Endothelial cell of umbilical vein (primary cell): ENCODE measurements at regions not wholly inside any gene's neighbourhood (a gene's known extent, or its start where the extent isn't known, plus 50 kb on each side); places are given as distances from the start of the nearest gene placed in this dataset.

ENCODE experiments used
- BruUV-seq: library from RNA; stranded (reverse); fragments of 400-500 nt; replicated peaks from 2 replicates; lab custom pipeline; 2021; lab: Mats Ljungman, UMichigan
- CTCF ChIA-PET: fragments of 300-600, 350-600 bp; sonication (Branson Sonifier 250); formaldehyde crosslinking; loops from one replicate; lab custom pipeline; 2021; ENCODE audit warnings: antibody characterized with exemption, inconsistent platforms; lab: Charles Lee
- POLR2A ChIA-PET: fragments of 300-600, 350-600 bp; sonication (Branson Sonifier 250); formaldehyde crosslinking; loops from one replicate; lab custom pipeline; 2021; ENCODE audit warnings: antibody characterized with exemption, inconsistent platforms; lab: Charles Lee
- DNase-seq: peaks from one replicate; pipeline ENCODE4 v3.0.0-alpha.2; 2011; ENCODE audit warnings: low read depth, low spot score
- FAIRE-seq: peaks from 2 replicates; lab custom pipeline; 2011; peaks lifted over from hg19 to GRCh38; lab: Jason Lieb, UNC
- H2AFZ ChIP-seq: 2 replicates; pipeline ENCODE4 v1.6.0; 2012; ENCODE audit warnings: low read depth, low read length, control low read depth, inconsistent platforms
- H3K27ac ChIP-seq: 2 replicates; pipeline ENCODE4 v1.5.1; 2011; ENCODE audit warnings: low read depth, mild to moderate bottlenecking, control low read depth, low read length, moderate library complexity; ENCODE audit not compliant: insufficient read depth
- H3K27me3 ChIP-seq, 2 experiments: 2 replicates each; pipeline versions ENCODE4 v1.6.0 to v1.6.1; 2011; ENCODE audit warnings: low read length in 2 of 2, mixed read lengths in 1 of 2; ENCODE audit not compliant: control insufficient read depth in 2 of 2, insufficient read depth in 2 of 2
- H3K36me3 ChIP-seq, 2 experiments: 2 replicates in 1 of 2; 3 replicates in 1 of 2; pipeline ENCODE4 v1.5.1; 2011; ENCODE audit warnings: low read length in 2 of 2, mild to moderate bottlenecking in 1 of 2, moderate library complexity in 1 of 2; ENCODE audit not compliant: control insufficient read depth in 2 of 2, insufficient read depth in 2 of 2; ENCODE audit errors: extremely low read depth in 1 of 2
- H3K4me1 ChIP-seq: 3 replicates; pipeline ENCODE4 v1.5.1; 2011; ENCODE audit warnings: mild to moderate bottlenecking, low read length; ENCODE audit not compliant: control insufficient read depth, insufficient read depth; ENCODE audit errors: extremely low read depth
- H3K4me2 ChIP-seq: 2 replicates; pipeline ENCODE4 v1.6.1; 2011; ENCODE audit warnings: low read length, control low read depth, mixed read lengths; ENCODE audit not compliant: insufficient read depth
- H3K4me3 ChIP-seq, 3 experiments: fragments of 200-600 bp in 1 of 3; sonication (generic), shearing (Covaris generic) in 1 of 3; replicated peaks in 1 of 3; 2 replicates each; pipeline ENCODE4 v1.5.1; 2011 to 2016; ENCODE audit warnings: control low read depth in 3 of 3, low read length in 3 of 3, mild to moderate bottlenecking in 2 of 3, inconsistent platforms in 1 of 3, low read depth in 1 of 3, moderate library complexity in 1 of 3; ENCODE audit not compliant: insufficient read depth in 1 of 3
- H3K79me2 ChIP-seq: 2 replicates; pipeline ENCODE4 v1.6.0; 2012; ENCODE audit warnings: low read length, inconsistent platforms; ENCODE audit not compliant: control insufficient read depth, insufficient read depth
- H3K9ac ChIP-seq: replicated peaks from 2 replicates; pipeline ENCODE3; 2011; ENCODE audit warnings: low read length, control low read depth; ENCODE audit not compliant: insufficient read depth; ENCODE audit errors: extremely low read depth
- H3K9me1 ChIP-seq: replicated peaks from 3 replicates; pipeline ENCODE4 v1.6.0; 2011; ENCODE audit warnings: mild to moderate bottlenecking, low read length; ENCODE audit not compliant: control insufficient read depth, insufficient read depth; ENCODE audit errors: extremely low read depth
- H3K9me3 ChIP-seq: replicated peaks from 2 replicates; pipeline ENCODE4 v1.5.1; 2012; ENCODE audit warnings: low read length, inconsistent platforms; ENCODE audit not compliant: control insufficient read depth, insufficient read depth
- H4K20me1 ChIP-seq: replicated peaks from 2 replicates; pipeline ENCODE3; 2011; ENCODE audit warnings: mild to moderate bottlenecking, low read length; ENCODE audit not compliant: control insufficient read depth, insufficient read depth; ENCODE audit errors: extremely low read depth
- EZH2 ChIP-seq: IDR thresholded peaks from 2 replicates; pipeline ENCODE4 v1.6.1; 2012; ENCODE audit warnings: borderline replicate concordance, low read depth, mild to moderate bottlenecking, moderate library complexity, low read length, inconsistent platforms; ENCODE audit not compliant: severe bottlenecking
- FOS ChIP-seq: IDR thresholded peaks from 2 replicates; pipeline ENCODE4 v1.6.1; 2011; ENCODE audit warnings: mild to moderate bottlenecking, low read length, moderate library complexity, borderline replicate concordance; ENCODE audit not compliant: insufficient read depth
- GATA2 ChIP-seq: IDR thresholded peaks from 2 replicates; pipeline ENCODE4 v1.7.0; 2011; ENCODE audit warnings: low read depth, mild to moderate bottlenecking, moderate library complexity, mixed read lengths, low read length; ENCODE audit not compliant: insufficient read length, insufficient read depth
- JUN ChIP-seq: IDR thresholded peaks from 2 replicates; pipeline ENCODE4 v1.6.1; 2011; ENCODE audit warnings: borderline replicate concordance, low read depth; ENCODE audit not compliant: insufficient read length, insufficient read depth
- MYC ChIP-seq: IDR thresholded peaks from one replicate; pipeline ENCODE4 v1.6.1; 2011; ENCODE audit warnings: mild to moderate bottlenecking, low read depth, low read length
- POLR2A ChIP-seq: IDR thresholded peaks from 2 replicates; pipeline ENCODE4 v1.6.1; 2012; ENCODE audit warnings: low read depth, mild to moderate bottlenecking, control low read depth, low read length
- POLR2AphosphoS5 ChIP-seq: IDR thresholded peaks from 2 replicates; pipeline ENCODE4 v1.6.1; 2012; ENCODE audit warnings: low read depth, mild to moderate bottlenecking, control low read depth, low read length, moderate library complexity; ENCODE audit not compliant: insufficient read depth
- dilution Hi-C: fragments of 300-500 bp; cut with MboI; formaldehyde crosslinking; loops from one replicate; pipeline ENCODE4 v1.15.0; 2019; ENCODE audit warnings: low sequenced_read_pairs; ENCODE audit not compliant: extremely low pct_ligation_motif_present
- intact Hi-C: fragments of 100-400 bp; cut with micrococcal nuclease; formaldehyde crosslinking; loops from one replicate; pipeline ENCODE4 v1.10.0; 2022
- TF ChIP-seq, protein P1 (sequence below): IDR thresholded peaks from 2 replicates; pipeline ENCODE4 v1.6.1; 2011; ENCODE audit not compliant: insufficient read depth, insufficient read length
- TF ChIP-seq, protein P2 (sequence below), 2 donors: IDR thresholded peaks; 1 replicate in 1 of 2; 2 replicates in 1 of 2; pipeline ENCODE4 v1.5.1; 2011; ENCODE audit warnings: low read length in 2 of 2, mild to moderate bottlenecking in 2 of 2, moderate library complexity in 2 of 2, control low read depth in 1 of 2, inconsistent platforms in 1 of 2, low read depth in 1 of 2; ENCODE audit not compliant: insufficient read depth in 1 of 2; ENCODE audit errors: extremely low read depth in 1 of 2

DNA sequence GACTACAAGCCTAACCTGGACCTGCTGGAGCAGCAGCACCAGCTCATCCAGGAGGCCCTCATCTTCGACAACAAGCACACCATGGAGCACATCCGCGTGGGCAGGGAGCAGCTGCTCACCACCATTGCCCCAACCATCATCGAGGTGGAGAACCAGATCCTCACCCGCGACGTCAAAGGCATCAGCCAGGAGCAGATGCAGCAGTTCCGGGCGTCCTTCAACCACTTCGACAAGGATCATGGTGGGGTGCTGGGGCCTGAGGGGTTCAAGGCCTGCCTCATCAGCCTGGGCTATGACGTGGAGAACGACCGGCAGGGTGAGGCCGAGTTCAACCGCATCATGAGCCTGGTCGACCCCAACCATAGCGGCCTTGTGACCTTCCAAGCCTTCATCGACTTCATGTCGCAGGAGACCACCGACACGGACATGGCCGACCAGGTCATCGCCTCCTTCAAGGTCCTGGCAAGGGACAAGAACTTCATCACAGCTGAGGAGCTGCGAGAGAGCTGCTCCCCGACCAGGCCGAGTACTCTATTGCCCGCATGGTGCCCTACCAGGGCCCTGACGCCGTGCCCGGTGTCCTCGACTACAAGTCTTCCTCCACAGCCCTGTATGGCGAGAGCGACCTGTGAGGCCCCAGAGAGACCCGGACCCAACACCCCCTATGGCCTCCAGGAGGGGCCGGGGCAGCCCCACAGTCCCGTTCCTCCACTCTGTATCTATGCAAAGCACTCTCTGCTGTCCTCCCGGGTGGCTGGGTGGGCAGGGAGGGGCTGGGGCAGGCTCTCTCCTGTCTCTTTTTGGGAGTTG lies 486.2 kb downstream of the TRAM1L1 start:
- TF ChIP-seq, protein P1, sequence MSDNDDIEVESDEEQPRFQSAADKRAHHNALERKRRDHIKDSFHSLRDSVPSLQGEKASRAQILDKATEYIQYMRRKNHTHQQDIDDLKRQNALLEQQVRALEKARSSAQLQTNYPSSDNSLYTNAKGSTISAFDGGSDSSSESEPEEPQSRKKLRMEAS: no peak
- no peak for TF ChIP-seq MYC
- TF ChIP-seq FOS: no peak
- no peak for TF ChIP-seq GATA2
- TF ChIP-seq EZH2: no peak
- TF ChIP-seq POLR2AphosphoS5: no peak
- no peak for TF ChIP-seq POLR2A
- TF ChIP-seq, protein P2, sequence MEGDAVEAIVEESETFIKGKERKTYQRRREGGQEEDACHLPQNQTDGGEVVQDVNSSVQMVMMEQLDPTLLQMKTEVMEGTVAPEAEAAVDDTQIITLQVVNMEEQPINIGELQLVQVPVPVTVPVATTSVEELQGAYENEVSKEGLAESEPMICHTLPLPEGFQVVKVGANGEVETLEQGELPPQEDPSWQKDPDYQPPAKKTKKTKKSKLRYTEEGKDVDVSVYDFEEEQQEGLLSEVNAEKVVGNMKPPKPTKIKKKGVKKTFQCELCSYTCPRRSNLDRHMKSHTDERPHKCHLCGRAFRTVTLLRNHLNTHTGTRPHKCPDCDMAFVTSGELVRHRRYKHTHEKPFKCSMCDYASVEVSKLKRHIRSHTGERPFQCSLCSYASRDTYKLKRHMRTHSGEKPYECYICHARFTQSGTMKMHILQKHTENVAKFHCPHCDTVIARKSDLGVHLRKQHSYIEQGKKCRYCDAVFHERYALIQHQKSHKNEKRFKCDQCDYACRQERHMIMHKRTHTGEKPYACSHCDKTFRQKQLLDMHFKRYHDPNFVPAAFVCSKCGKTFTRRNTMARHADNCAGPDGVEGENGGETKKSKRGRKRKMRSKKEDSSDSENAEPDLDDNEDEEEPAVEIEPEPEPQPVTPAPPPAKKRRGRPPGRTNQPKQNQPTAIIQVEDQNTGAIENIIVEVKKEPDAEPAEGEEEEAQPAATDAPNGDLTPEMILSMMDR (IDR thresholded peaks at IDR 0.05; ENCODE audit: extremely low read depth in 1 of 2, insufficient read depth in 1 of 2, low read depth in 1 of 2, low read length in 2 of 2): no peak
- no peak for TF ChIP-seq JUN
- no peak for DNase-seq
- FAIRE-seq: no peak
- Histone ChIP-seq H3K9ac (no peak overlapping the region), H3K9me3 (no peaks in the 10 kb centered on the region), H3K4me2 (no peak overlapping the region), H3K79me2 (no peaks in the 10 kb centered on the region), H4K20me1 (no peaks in the 10 kb centered on the region), H2AFZ (no peak overlapping the region), H3K36me3 (no peaks in the 10 kb centered on the region), H3K4me1 (no peaks in the 10 kb centered on the region), H3K9me1 (no peaks in the 10 kb centered on the region), H3K27ac (no peak overlapping the region), H3K27me3 (no peaks in the 10 kb centered on the region), H3K4me3 (no peak overlapping the region)
- no TSS peak for BruUV-seq
- dilution Hi-C loops: no loop called here
- ChIA-PET CTCF (no interaction called here), POLR2A (no interaction called here)
- intact Hi-C loops: no loop called here
